H9 (cell line): ENCODE measurements at regions not wholly inside any gene's neighbourhood (a gene's known extent, or its start where the extent isn't known, plus 50 kb on each side); places are given as distances from the start of the nearest gene placed in this dataset.

Source experiments
- DNase-seq: peaks from one replicate; pipeline ENCODE4 v3.0.0-alpha.2; 2017
- H2AFZ ChIP-seq: one replicate; pipeline ENCODE4 v1.6.1; 2013; ENCODE audit warnings: mild to moderate bottlenecking, low read length, control low read depth, moderate library complexity
- H2AK5ac ChIP-seq: 2 replicates; pipeline ENCODE4 v1.6.1; 2013; ENCODE audit warnings: low read length, control low read depth, mixed read lengths; ENCODE audit not compliant: insufficient read length
- H2BK120ac ChIP-seq: one replicate; pipeline ENCODE4 v1.6.1; 2013; ENCODE audit warnings: low read depth, mild to moderate bottlenecking, low read length, control low read depth, inconsistent platforms; ENCODE audit not compliant: poor library complexity, severe bottlenecking
- H2BK12ac ChIP-seq: 2 replicates; pipeline ENCODE4 v1.6.1; 2013; ENCODE audit warnings: low read length, control low read depth, mixed read lengths, low read depth; ENCODE audit not compliant: insufficient read length
- H2BK15ac ChIP-seq: 2 replicates; pipeline ENCODE4 v1.6.1; 2013; ENCODE audit warnings: low read depth, low read length, control low read depth
- H2BK20ac ChIP-seq: one replicate; pipeline ENCODE4 v1.6.1; 2013; ENCODE audit warnings: low read depth, mild to moderate bottlenecking, low read length, control low read depth, inconsistent platforms; ENCODE audit not compliant: poor library complexity, severe bottlenecking
- H2BK5ac ChIP-seq: 2 replicates; pipeline ENCODE4 v1.6.1; 2013; ENCODE audit warnings: low read length, control low read depth, mixed read lengths; ENCODE audit not compliant: insufficient read length
- H3K14ac ChIP-seq: 2 replicates; pipeline ENCODE4 v1.6.1; 2013; ENCODE audit warnings: low read length, control low read depth; ENCODE audit not compliant: insufficient read depth
- H3K18ac ChIP-seq: 2 replicates; pipeline ENCODE4 v1.6.1; 2013; ENCODE audit warnings: low read depth, mild to moderate bottlenecking, mixed read lengths, low read length, control low read depth; ENCODE audit not compliant: insufficient read length
- H3K23ac ChIP-seq: 2 replicates; pipeline ENCODE4 v1.6.1; 2013; ENCODE audit warnings: low read length, control low read depth, mixed read lengths, low read depth; ENCODE audit not compliant: insufficient read length
- H3K23me2 ChIP-seq: 2 replicates; pipeline ENCODE4 v1.6.1; 2013; ENCODE audit warnings: low read depth, mild to moderate bottlenecking, mixed read lengths, low read length, control low read depth; ENCODE audit not compliant: insufficient read length, poor library complexity, severe bottlenecking
- H3K27ac ChIP-seq: 2 replicates; pipeline ENCODE4 v1.5.1; 2013; ENCODE audit warnings: low read length, control low read depth, mixed read lengths, low read depth; ENCODE audit not compliant: insufficient read length
- H3K27me3 ChIP-seq: 2 replicates; pipeline ENCODE4 v1.6.1; 2013; ENCODE audit warnings: low read length, control low read depth, inconsistent platforms; ENCODE audit not compliant: insufficient read depth
- H3K4ac ChIP-seq: 2 replicates; pipeline ENCODE4 v1.6.1; 2013; ENCODE audit warnings: low read depth, mild to moderate bottlenecking, control low read depth, inconsistent platforms, low read length, moderate library complexity
- H3K4me1 ChIP-seq: 2 replicates; pipeline ENCODE4 v1.6.1; 2013; ENCODE audit warnings: low read length, control low read depth, inconsistent platforms; ENCODE audit not compliant: insufficient read depth
- H3K4me2 ChIP-seq: 2 replicates; pipeline ENCODE4 v1.6.1; 2013; ENCODE audit warnings: low read length, control low read depth, mixed read lengths; ENCODE audit not compliant: insufficient read length, insufficient read depth
- H3K56ac ChIP-seq: 2 replicates; pipeline ENCODE4 v1.6.1; 2013; ENCODE audit warnings: low read depth, mild to moderate bottlenecking, mixed read lengths, low read length, control low read depth; ENCODE audit not compliant: insufficient read length
- H3K79me1 ChIP-seq: 2 replicates; pipeline ENCODE4 v1.6.1; 2013; ENCODE audit warnings: low read depth, mild to moderate bottlenecking, moderate library complexity, low read length, control low read depth, inconsistent platforms; ENCODE audit not compliant: insufficient read depth, poor library complexity, severe bottlenecking
- H3K79me2 ChIP-seq: 2 replicates; pipeline ENCODE4 v1.6.1; 2013; ENCODE audit warnings: low read length, control low read depth, inconsistent platforms; ENCODE audit not compliant: insufficient read depth
- H3K9ac ChIP-seq: 2 replicates; pipeline ENCODE4 v1.6.1; 2013; ENCODE audit warnings: low read length, control low read depth, mixed read lengths; ENCODE audit not compliant: insufficient read length; ENCODE audit errors: extremely low read depth
- H3K9me3 ChIP-seq: one replicate; pipeline ENCODE4 v1.6.1; 2013; ENCODE audit warnings: low read depth, low read length, inconsistent platforms; ENCODE audit not compliant: control insufficient read depth
- H3T11ph ChIP-seq: one replicate; pipeline ENCODE4 v1.6.1; 2013; ENCODE audit warnings: mild to moderate bottlenecking, low read length, control low read depth, inconsistent platforms
- H4K20me1 ChIP-seq: one replicate; pipeline ENCODE4 v1.6.1; 2013; ENCODE audit not compliant: control insufficient read depth, insufficient read length, insufficient read depth
- H4K5ac ChIP-seq: 2 replicates; pipeline ENCODE4 v1.6.1; 2013; ENCODE audit warnings: low read depth, mild to moderate bottlenecking, mixed read lengths, low read length, control low read depth; ENCODE audit not compliant: insufficient read length
- H4K8ac ChIP-seq: replicated peaks from 2 replicates; pipeline ENCODE4 v1.6.1; 2013; ENCODE audit warnings: low read length, control low read depth, mixed read lengths, low read depth; ENCODE audit not compliant: insufficient read length
- H4K91ac ChIP-seq: 2 replicates; pipeline ENCODE4 v1.6.1; 2013; ENCODE audit warnings: low read depth, mild to moderate bottlenecking, moderate library complexity, mixed read lengths, low read length, control low read depth; ENCODE audit not compliant: insufficient read length
- H3K27ac Mint-ChIP-seq, 3 experiments: 2 replicates in 2 of 3; 3 replicates in 1 of 3; pipeline ENCODE4 v1.8.0; 2020 to 2021; ENCODE audit warnings: mixed read lengths in 3 of 3, mild to moderate bottlenecking in 1 of 3, moderate library complexity in 1 of 3
- H3K27me3 Mint-ChIP-seq: 2 replicates; pipeline ENCODE4 v1.8.0; 2021; ENCODE audit warnings: low read depth, mild to moderate bottlenecking, moderate library complexity, mixed read lengths
- H3K36me3 Mint-ChIP-seq, 3 experiments: 2 replicates in 2 of 3; 3 replicates in 1 of 3; pipeline ENCODE4 v1.8.0; 2020 to 2021; ENCODE audit warnings: low read depth in 3 of 3, mixed read lengths in 3 of 3; ENCODE audit not compliant: insufficient read depth in 1 of 3
- H3K4me1 Mint-ChIP-seq, 2 experiments: 2 replicates each; pipeline ENCODE4 v1.8.0; 2020; ENCODE audit warnings: mixed read lengths in 2 of 2
- H3K4me3 Mint-ChIP-seq, 2 experiments: 2 replicates in 1 of 2; 3 replicates in 1 of 2; pipeline ENCODE4 v1.8.0; 2020 to 2021; ENCODE audit warnings: mild to moderate bottlenecking in 2 of 2, mixed read lengths in 2 of 2, moderate library complexity in 1 of 2
- H3K9me3 Mint-ChIP-seq, 2 experiments: 2 replicates in 1 of 2; 3 replicates in 1 of 2; pipeline ENCODE4 v1.8.0; 2020; ENCODE audit warnings: mild to moderate bottlenecking in 2 of 2, mixed read lengths in 2 of 2, moderate library complexity in 1 of 2
- CTCF ChIP-seq: fragments of 200-600 bp; sonication (generic); conservative IDR thresholded peaks from 3 replicates; pipeline ENCODE4 v1.8.0; 2021; ENCODE audit warnings: antibody characterized with exemption, mild to moderate bottlenecking
- WGBS: extraction: QIAGEN DNeasy Blood & Tissue Kit; methylation state at CpG from one replicate; pipeline ENCODE4 v1.1.7; 2013; ENCODE audit warnings: missing lambda C conversion rate, low lambda C conversion rate, mixed read lengths; ENCODE audit not compliant: insufficient read length; ENCODE audit errors: extremely low coverage; 5-methylcytosine and 5-hydroxymethylcytosine counted together

GRCh38 chr4:135244056-135244455 is 1042.5 kb upstream of the PABPC4L start:
- no CpG with 5 or more reads among the region's 1 CpG for WGBS
- no peak overlapping the region for H2BK5ac ChIP-seq
- peak overlapping the region; percentile 5 for H3K27ac ChIP-seq
- H2AFZ ChIP-seq, result no peak overlapping the region
- Mint-ChIP-seq H3K27ac (peak overlapping the region in 2 of 3 experiments; percentile 15 to 58; a peak in 1 of 7 replicates), H3K4me1 (peaks cover 7 to 16% of the 10 kb centered on the region in 2 experiments), H3K4me3 (no peak overlapping the region), H3K36me3 (no peaks in the 10 kb centered on the region), H3K9me3 (no peaks in the 10 kb centered on the region), H3K27me3 (no peaks in the 10 kb centered on the region)
- H3K4me1 ChIP-seq, result no peaks in the 10 kb centered on the region; the same call in 1 of the 2 replicates
- H3K9me3 ChIP-seq, result no peaks in the 10 kb centered on the region
- no peak overlapping the region for H3K4ac ChIP-seq
- H3K23ac ChIP-seq, result no peak overlapping the region
- no peaks in the 10 kb centered on the region for H4K20me1 ChIP-seq
- H4K5ac ChIP-seq, result no peak overlapping the region
- no peak overlapping the region for H2BK15ac ChIP-seq
- H3K23me2 ChIP-seq, result no peaks in the 10 kb centered on the region
- H3K27me3 ChIP-seq, result no peaks in the 10 kb centered on the region
- no peak for TF ChIP-seq CTCF
- H3K56ac ChIP-seq, result no peak overlapping the region
- H3T11ph ChIP-seq, result no peak overlapping the region
- no peak for DNase-seq
- H2BK12ac ChIP-seq, result no peak overlapping the region
- no peak overlapping the region for H3K14ac ChIP-seq
- H2AK5ac ChIP-seq, result no peak overlapping the region
- H2BK120ac ChIP-seq, result peak overlapping the region; percentile 48
- no peak overlapping the region for H4K91ac ChIP-seq
- no peak overlapping the region for H4K8ac ChIP-seq
- H3K4me2 ChIP-seq, result no peak overlapping the region
- no peaks in the 10 kb centered on the region for H3K79me2 ChIP-seq
- H3K79me1 ChIP-seq, result no peaks in the 10 kb centered on the region
- H3K9ac ChIP-seq, result no peak overlapping the region
- no peak overlapping the region for H3K18ac ChIP-seq
- no peak overlapping the region for H2BK20ac ChIP-seq
